HG03108 (cell line): ENCODE measurements at regions not wholly inside any gene's neighbourhood (a gene's known extent, or its start where the extent isn't known, plus 50 kb on each side); places are given as distances from the start of the nearest gene placed in this dataset.

Experiments
- ATAC-seq: cut with Tn5 transposase; IDR thresholded peaks from one replicate; pipeline ENCODE4 v1.9.1; 2021; ENCODE audit warnings: moderate library complexity; ENCODE audit not compliant: unreplicated experiment

GRCh38 chr2:128820452-128820851, 501.8 kb upstream of the HS6ST1 start:
- no peak for ATAC-seq

- no peak for ATAC-seq
Measured at GRCh38 chr2:128821010-128821409, 502.3 kb upstream of the HS6ST1 start.

DNA sequence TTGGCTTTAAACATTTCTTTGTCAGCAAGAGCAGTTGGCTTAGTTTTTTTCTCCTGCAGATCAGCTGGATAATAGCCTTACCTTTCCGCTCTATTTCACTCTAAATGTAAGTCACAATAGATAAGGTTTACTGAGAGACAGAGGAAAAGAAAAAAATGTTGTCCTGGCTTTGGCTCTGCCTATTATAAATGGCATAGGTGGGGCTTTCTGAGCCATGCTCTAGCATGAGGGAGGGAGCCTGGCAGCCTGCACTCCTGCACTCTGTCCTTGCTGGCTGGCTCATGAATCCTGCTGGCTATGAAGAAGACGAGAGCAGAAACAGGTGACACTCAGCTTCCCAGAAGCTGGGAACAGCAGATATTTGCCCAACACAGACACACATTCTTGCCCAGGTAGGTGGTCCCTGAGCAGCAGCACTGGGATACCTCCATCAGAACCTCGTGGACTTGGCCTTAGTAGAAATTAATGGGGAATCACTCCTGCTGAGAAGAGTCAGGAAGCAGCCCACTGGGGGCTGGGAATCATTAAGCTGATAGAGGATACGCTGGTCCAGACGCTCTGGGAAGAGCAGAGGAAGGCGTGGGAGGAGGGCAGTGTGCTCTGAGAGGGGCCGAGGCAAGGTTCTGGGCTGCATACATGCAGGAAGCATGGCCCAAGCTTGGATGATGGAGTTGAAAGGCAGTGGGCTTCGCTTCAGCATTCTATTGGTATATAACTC, 514.4 kb upstream of the HS6ST1 start:
- ATAC-seq, result no peak

GRCh38 chr2:128833664-128834027, 515.0 kb upstream of the HS6ST1 start:
- ATAC-seq, result no peak

GRCh38 chr2:128834207-128834879, 515.7 kb upstream of the HS6ST1 start:
- ATAC-seq, result no peak

GRCh38 chr2:128834880-128835252, 516.2 kb upstream of the HS6ST1 start:
- no peak for ATAC-seq

- ATAC-seq, result no peak
Measured at GRCh38 chr2:128835342-128835855, 516.7 kb upstream of the HS6ST1 start.

- no peak for ATAC-seq
Measured at GRCh38 chr2:128835974-128836373, 517.3 kb upstream of the HS6ST1 start.

- no peak for ATAC-seq
Measured at GRCh38 chr2:128836559-128837100, 518.0 kb upstream of the HS6ST1 start.

DNA sequence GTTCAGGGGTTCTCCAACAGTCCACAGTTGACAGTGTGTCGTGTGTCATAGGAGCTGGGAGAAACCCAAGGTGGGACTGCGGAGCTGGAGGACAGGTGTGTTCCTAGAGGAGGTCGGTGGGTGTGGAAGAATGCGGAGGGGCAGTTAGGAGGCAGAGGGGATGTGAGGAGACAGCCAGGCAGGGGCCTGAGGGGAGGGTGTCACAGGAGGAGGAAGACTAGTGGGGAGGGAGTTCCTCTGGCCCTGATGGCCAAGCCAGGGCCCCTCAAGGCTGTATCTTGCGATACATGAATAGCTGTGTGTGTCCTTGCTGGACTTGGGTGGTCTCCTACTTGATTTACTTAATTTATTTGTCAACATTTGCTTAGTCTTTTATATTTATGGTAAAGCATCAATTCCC, 519.6 kb upstream of the HS6ST1 start:
- no peak for ATAC-seq

DNA sequence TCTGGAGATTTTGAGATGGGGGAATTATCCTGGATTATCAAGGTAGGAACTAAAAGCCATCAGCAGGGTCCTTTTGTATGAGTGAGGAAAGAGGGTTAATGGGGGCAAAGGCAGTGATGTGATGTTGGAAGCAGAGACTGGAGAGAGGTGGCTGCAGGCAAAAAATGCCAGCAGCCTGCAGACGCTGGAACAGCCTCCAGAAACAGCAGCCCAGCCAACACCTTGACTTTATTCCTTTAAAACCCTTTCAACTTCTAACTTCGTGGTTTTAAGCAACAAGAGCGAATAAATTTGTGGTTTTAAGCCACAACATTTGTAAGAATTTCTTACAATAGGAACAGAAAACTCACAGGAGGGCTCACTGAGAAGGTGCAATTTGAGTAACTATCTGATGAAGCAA, 523.1 kb upstream of the HS6ST1 start:
- no peak for ATAC-seq

GRCh38 chr2:128867311-128867710, 548.6 kb upstream of the HS6ST1 start:
- no peak for ATAC-seq

- ATAC-seq, result no peak
Measured at GRCh38 chr2:128867936-128868636, 549.4 kb upstream of the HS6ST1 start.

GRCh38 chr2:128868686-128869551, 550.3 kb upstream of the HS6ST1 start:
- ATAC-seq, result no peak

DNA sequence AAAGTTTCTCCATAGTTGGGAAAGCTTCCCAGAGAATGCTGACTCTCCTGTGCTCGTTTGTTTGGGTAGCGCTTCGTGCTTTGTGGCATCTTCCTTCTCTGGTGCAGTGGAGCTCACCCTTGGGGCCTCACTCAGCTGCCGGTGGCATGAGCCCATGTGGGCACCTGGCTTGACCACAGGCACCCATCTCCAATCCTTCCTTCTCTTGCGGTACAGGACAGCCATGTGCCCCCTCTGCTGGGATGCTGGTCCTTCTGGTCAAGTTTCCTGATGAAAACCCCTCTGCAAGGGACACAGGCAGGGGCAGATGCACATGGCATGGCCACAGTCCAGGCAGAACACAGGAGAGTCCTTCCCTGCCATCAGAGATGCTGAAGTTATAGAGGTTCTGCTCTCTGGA, 555.9 kb upstream of the HS6ST1 start:
- ATAC-seq, result no peak

DNA sequence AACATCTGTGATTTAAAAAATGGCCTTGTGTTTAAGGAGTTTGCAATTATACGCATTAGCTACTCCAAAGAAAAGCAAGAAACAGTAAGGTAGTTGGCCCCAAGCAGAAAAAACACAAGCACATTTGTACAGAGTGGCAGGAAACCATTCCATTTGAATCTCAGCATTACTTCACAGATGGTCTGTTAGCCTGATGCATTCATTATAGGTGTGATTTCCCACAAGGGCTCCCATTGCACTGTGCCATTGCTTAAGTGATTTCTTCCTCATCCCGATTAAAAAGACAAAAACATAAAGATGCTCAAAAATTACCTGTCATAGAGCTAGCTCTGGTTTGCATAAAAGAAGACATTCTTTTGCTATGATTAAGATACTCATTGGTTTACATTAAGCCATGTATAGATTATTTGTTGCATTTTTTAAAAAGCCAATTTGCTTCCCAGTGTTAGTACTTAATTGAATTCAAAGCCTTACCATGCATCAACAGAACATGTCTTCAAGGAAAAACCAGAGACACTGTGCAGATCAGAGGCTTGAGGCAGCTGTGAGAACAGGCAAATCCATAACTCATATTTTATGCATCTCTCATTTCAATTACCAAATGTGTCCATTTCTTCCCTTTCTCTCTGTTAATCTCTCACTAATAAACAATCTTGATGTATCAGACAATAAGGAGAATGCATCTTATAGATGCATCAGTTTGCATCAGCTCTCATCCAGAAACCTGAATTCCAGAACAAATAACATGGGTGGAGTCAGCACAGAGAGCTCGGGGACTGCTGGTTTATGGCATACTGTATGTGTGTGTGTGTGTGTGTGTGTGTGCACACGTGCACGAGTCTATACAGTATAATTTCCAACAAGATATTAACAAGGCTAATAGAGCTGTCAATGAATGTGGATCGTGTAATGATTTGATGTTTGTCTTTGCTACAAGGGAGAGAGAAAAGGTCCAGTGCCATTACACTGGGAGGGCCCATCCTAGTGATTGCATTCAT, 558.6 kb upstream of the HS6ST1 start:
- no peak for ATAC-seq

GRCh38 chr2:128879161-128879560, 560.5 kb upstream of the HS6ST1 start:
- no peak for ATAC-seq

- no peak for ATAC-seq
Measured at GRCh38 chr2:128894896-128895295, 576.2 kb upstream of the HS6ST1 start.

- no peak for ATAC-seq
Measured at GRCh38 chr2:128901572-128902391, 583.1 kb upstream of the HS6ST1 start.
